ENCODE measurements at regions not wholly inside any gene's neighbourhood (a gene's known extent, or its start where the extent isn't known, plus 50 kb on each side); places are given as distances from the start of the nearest gene placed in this dataset.

GRCh38 chr7:31432176-31432575, 81.7 kb upstream of the ITPRID1 start:
- H3K4me3 ChIP-seq (ENCODE audit: low read depth, low read length, poor library complexity, severe bottlenecking): no peak overlapping the region
- H3K27ac ChIP-seq (ENCODE audit: low read depth, low read length, poor library complexity, severe bottlenecking): no peak overlapping the region
- H3K4me1 ChIP-seq (ENCODE audit: insufficient read depth, low read length, severe bottlenecking): no peaks in the 10 kb centered on the region
- H3K9me2 ChIP-seq (ENCODE audit: low read depth, low read length): no peaks in the 10 kb centered on the region
- no peaks in the 10 kb centered on the region for H3K9me3 ChIP-seq (ENCODE audit: low read length)
- no peak for TF ChIP-seq CTCF (IDR thresholded peaks at IDR 0.05; ENCODE audit: low read length)
- no peak for TF ChIP-seq EZH2 (IDR thresholded peaks at IDR 0.05; ENCODE audit: borderline replicate concordance, low read length)
- H3K79me2 ChIP-seq (ENCODE audit: insufficient read depth, low read length): no peaks in the 10 kb centered on the region
- H3F3A ChIP-seq (ENCODE audit: insufficient read depth, low read length): no peaks in the 10 kb centered on the region
- no peak overlapping the region for H3K9ac ChIP-seq (ENCODE audit: low read length)
- no peak overlapping the region for H2AFZ ChIP-seq (ENCODE audit: low read length)
- no peaks in the 10 kb centered on the region for H3K36me3 ChIP-seq (ENCODE audit: insufficient read depth, low read length)
- no peaks in the 10 kb centered on the region for H4K20me1 ChIP-seq (ENCODE audit: insufficient read depth, low read length)
- H3K27me3 ChIP-seq (ENCODE audit: insufficient read depth, low read length): no peaks in the 10 kb centered on the region
- no peak overlapping the region for H3K4me2 ChIP-seq (ENCODE audit: low read length)

DNA sequence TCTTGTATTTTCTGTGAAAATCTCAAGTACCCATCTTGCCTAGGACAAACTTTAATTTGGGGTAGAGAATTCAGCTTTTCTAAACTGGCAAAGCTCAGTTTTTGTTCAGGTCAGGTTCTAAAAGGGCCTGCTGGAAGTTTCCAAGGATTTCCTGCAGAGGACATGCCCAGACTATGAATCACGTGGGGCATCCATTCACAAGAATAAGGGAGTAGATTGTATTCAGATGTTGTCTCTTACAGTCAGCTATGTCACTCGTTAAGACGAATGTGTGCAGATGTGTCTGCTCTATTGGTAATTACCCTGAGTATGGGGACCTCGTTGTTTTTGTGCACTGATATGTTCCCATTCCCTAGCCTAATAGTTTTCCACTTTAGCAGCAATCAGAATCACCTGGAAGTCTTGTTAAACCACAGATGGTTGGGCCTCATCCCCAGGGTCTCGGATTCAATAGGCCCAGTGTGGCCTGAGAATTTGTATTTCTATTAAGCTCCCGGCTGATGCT, 81.0 kb upstream of the ITPRID1 start:
- Histone ChIP-seq H3K27me3 (ENCODE audit: insufficient read depth, low read length) (no peaks in the 10 kb centered on the region), H3K79me2 (ENCODE audit: insufficient read depth, low read length) (no peaks in the 10 kb centered on the region), H3K27ac (ENCODE audit: low read depth, low read length, poor library complexity, severe bottlenecking) (no peak overlapping the region), H2AFZ (ENCODE audit: low read length) (no peak overlapping the region), H4K20me1 (ENCODE audit: insufficient read depth, low read length) (no peaks in the 10 kb centered on the region), H3K36me3 (ENCODE audit: insufficient read depth, low read length) (no peaks in the 10 kb centered on the region), H3F3A (ENCODE audit: insufficient read depth, low read length) (no peaks in the 10 kb centered on the region), H3K4me2 (ENCODE audit: low read length) (no peak overlapping the region), H3K9me2 (ENCODE audit: low read depth, low read length) (no peaks in the 10 kb centered on the region), H3K4me1 (ENCODE audit: insufficient read depth, low read length, severe bottlenecking) (no peaks in the 10 kb centered on the region), H3K9me3 (ENCODE audit: low read length) (no peaks in the 10 kb centered on the region), H3K4me3 (ENCODE audit: low read depth, low read length, poor library complexity, severe bottlenecking) (no peak overlapping the region), H3K9ac (ENCODE audit: low read length) (no peak overlapping the region)
- TF ChIP-seq CTCF (IDR thresholded peaks at IDR 0.05; ENCODE audit: low read length): no peak
- TF ChIP-seq EZH2 (IDR thresholded peaks at IDR 0.05; ENCODE audit: borderline replicate concordance, low read length): no peak

DNA sequence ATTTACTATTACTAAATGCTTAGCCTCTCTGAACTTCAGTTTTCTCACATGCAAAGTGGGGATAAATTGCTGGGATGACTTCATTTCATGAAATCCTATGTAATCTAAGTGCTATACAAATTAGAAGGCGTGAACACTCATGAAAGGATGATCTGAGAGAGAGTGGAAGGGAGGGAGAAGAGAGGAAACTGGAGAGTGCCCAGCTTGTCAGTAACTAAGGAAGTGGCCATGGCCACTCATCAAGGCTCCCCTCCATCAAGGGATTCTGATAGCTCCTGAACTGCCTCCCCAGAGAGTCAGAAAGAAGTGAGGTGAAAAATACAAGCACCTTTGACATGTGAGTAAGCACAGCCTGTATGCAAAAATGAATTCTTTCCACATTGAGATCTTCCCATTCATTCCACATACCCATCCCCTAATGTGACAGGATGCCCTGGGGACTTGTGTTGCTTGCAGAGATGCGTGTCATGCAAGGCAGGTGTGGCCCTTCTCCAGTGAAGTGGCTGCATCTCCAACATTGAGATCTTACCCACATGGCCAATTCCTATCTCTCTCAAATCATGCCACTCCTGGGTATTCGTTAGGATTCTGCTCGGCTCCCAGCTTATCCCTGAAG, 76.5 kb upstream of the ITPRID1 start:
- TF ChIP-seq EZH2 (IDR thresholded peaks at IDR 0.05; ENCODE audit: borderline replicate concordance, low read length) (no peak), CTCF (IDR thresholded peaks at IDR 0.05; ENCODE audit: low read length) (no peak)
- Histone ChIP-seq H3K27ac (ENCODE audit: low read depth, low read length, poor library complexity, severe bottlenecking) (no peak overlapping the region), H3K36me3 (ENCODE audit: insufficient read depth, low read length) (no peaks in the 10 kb centered on the region), H3K27me3 (ENCODE audit: insufficient read depth, low read length) (no peaks in the 10 kb centered on the region), H3K4me2 (ENCODE audit: low read length) (no peak overlapping the region), H3K9ac (ENCODE audit: low read length) (no peak overlapping the region), H3K79me2 (ENCODE audit: insufficient read depth, low read length) (no peaks in the 10 kb centered on the region), H3F3A (ENCODE audit: insufficient read depth, low read length) (no peaks in the 10 kb centered on the region), H3K9me3 (ENCODE audit: low read length) (no peaks in the 10 kb centered on the region), H3K4me3 (ENCODE audit: low read depth, low read length, poor library complexity, severe bottlenecking) (no peak overlapping the region), H3K9me2 (ENCODE audit: low read depth, low read length) (no peaks in the 10 kb centered on the region), H4K20me1 (ENCODE audit: insufficient read depth, low read length) (no peaks in the 10 kb centered on the region), H2AFZ (ENCODE audit: low read length) (no peak overlapping the region), H3K4me1 (ENCODE audit: insufficient read depth, low read length, severe bottlenecking) (no peaks in the 10 kb centered on the region)
